Osteoblast (primary cell): ENCODE measurements at regions not wholly inside any gene's neighbourhood (a gene's known extent, or its start where the extent isn't known, plus 50 kb on each side); places are given as distances from the start of the nearest gene placed in this dataset.
A peak's percentile ranks its signal among the peaks of the same experiment; 100 is the strongest.

Source experiments
- DNase-seq: peaks from one replicate; pipeline ENCODE4 v3.0.0; 2011; ENCODE audit warnings: low spot score, mixed read lengths; ENCODE audit not compliant: insufficient read length; ENCODE audit errors: missing footprints
- H2AFZ ChIP-seq: 2 replicates; pipeline ENCODE4 v1.6.0; 2011; ENCODE audit warnings: mild to moderate bottlenecking, low read length
- H3K27ac ChIP-seq: 2 replicates; pipeline ENCODE4 v1.5.1; 2011; ENCODE audit warnings: mild to moderate bottlenecking, low read depth, low read length, moderate library complexity
- H3K27me3 ChIP-seq: 2 replicates; pipeline ENCODE4 v1.6.0; 2012; ENCODE audit warnings: mild to moderate bottlenecking, control low read depth, inconsistent platforms, low read length, moderate library complexity; ENCODE audit not compliant: insufficient read depth
- H3K36me3 ChIP-seq: 2 replicates; pipeline ENCODE4 v1.5.1; 2011; ENCODE audit warnings: mild to moderate bottlenecking, low read length, control low read depth, moderate library complexity; ENCODE audit not compliant: insufficient read depth
- H3K4me1 ChIP-seq: 2 replicates; pipeline ENCODE4 v1.5.1; 2011; ENCODE audit warnings: mild to moderate bottlenecking, low read length, control low read depth, moderate library complexity; ENCODE audit not compliant: insufficient read depth
- H3K4me2 ChIP-seq: 2 replicates; pipeline ENCODE4 v1.6.0; 2011; ENCODE audit warnings: mild to moderate bottlenecking, low read length; ENCODE audit not compliant: insufficient read depth
- H3K4me3 ChIP-seq: fragments of 200-600 bp; sonication (generic); 3 replicates; pipeline ENCODE4 v1.5.1; 2012; ENCODE audit warnings: mild to moderate bottlenecking, low read length, inconsistent platforms; ENCODE audit not compliant: insufficient read depth
- H3K79me2 ChIP-seq: 2 replicates; pipeline ENCODE4 v1.6.0; 2012; ENCODE audit warnings: mild to moderate bottlenecking, low read length, control low read depth, inconsistent platforms; ENCODE audit not compliant: insufficient read depth
- H3K9me3 ChIP-seq: 2 replicates; pipeline ENCODE4 v1.5.1; 2011; ENCODE audit warnings: low read depth, low read length, control low read depth
- H4K20me1 ChIP-seq: 2 replicates; pipeline ENCODE4 v1.6.0; 2012; ENCODE audit warnings: mild to moderate bottlenecking, low read length, control low read depth; ENCODE audit not compliant: insufficient read depth
- TF ChIP-seq, protein P1 (sequence below): IDR thresholded peaks from 2 replicates; pipeline ENCODE4 v1.5.1; 2011; ENCODE audit warnings: mild to moderate bottlenecking, low read depth, low read length, moderate library complexity; ENCODE audit errors: extremely low read depth

DNA sequence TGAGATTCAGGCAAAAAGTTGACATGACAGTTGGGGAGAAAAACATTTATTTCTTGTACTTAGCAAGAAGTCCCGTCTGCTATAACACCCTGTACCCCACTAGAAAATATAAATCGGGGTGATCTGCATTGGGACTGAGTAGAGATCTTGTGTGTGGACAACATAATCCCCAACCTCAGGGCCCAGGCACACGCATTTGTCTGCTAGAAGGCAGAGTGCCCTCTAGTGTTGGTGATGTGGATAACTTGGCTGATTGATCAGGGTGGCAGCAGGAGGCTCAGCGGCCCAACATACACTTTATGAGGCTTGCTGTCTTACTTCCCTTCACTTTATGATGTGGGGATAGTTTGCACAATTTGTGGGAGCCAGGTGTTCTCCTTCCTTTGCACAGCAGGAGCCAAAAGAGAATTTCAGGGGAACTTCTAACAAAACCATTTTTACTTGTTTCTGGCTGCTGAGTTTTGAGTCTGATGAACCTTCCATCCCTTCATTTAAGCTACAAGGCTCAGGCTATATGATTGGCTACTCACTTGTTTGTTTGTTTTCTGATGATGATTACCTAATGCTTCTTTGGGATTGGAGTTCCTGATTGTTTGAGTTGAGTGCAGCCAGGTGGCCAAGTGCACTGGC is 263.2 kb downstream of the DMAC1 start:
- H2AFZ ChIP-seq = no peak overlapping the region
- DNase-seq = peak; percentile 22
- TF ChIP-seq, protein P1, sequence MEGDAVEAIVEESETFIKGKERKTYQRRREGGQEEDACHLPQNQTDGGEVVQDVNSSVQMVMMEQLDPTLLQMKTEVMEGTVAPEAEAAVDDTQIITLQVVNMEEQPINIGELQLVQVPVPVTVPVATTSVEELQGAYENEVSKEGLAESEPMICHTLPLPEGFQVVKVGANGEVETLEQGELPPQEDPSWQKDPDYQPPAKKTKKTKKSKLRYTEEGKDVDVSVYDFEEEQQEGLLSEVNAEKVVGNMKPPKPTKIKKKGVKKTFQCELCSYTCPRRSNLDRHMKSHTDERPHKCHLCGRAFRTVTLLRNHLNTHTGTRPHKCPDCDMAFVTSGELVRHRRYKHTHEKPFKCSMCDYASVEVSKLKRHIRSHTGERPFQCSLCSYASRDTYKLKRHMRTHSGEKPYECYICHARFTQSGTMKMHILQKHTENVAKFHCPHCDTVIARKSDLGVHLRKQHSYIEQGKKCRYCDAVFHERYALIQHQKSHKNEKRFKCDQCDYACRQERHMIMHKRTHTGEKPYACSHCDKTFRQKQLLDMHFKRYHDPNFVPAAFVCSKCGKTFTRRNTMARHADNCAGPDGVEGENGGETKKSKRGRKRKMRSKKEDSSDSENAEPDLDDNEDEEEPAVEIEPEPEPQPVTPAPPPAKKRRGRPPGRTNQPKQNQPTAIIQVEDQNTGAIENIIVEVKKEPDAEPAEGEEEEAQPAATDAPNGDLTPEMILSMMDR = peak; percentile 70

DNA sequence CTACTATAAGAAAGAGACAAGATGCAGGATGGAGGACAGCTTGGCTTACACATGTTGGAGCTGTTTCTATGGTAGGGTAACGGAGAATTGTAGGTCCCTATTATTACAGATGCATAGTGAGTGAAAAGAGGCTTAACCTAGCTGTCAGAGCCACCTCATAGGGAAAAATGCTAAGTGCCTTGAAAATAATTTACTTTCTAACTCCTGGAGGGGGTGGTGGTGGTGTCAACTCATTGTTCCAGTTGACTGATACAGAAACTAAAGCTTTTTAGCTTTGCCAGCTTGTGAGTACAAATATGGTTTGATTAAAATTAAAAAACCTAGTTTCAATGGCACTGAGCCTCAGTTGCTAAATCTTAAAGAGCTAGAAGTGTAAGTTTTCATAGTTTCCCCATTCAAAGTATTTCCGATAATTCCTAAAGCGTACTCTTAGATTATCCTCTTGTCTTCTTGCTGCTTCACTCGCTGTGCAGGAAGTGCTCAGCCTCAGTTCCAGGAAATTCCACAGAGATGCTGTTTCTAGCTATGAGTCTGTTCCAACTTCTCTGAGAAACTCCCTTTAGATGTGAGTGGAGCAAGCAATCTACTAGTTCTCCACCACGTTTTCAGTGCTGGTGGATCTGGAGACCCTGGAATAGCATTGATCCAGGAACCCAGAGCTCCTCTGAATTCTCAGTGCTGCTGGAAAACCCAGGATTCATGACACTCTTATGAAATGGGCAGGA is 265.2 kb downstream of the DMAC1 start:
- TF ChIP-seq, protein P1 = no peak
- Histone ChIP-seq H3K4me3 (no peak overlapping the region), H4K20me1 (no peaks in the 10 kb centered on the region)

More for the DNA sequence above, 263.2 kb downstream of the DMAC1 start:
- Histone ChIP-seq H3K4me2 (no peak overlapping the region), H3K79me2 (no peaks in the 10 kb centered on the region), H3K4me1 (no peaks in the 10 kb centered on the region), H3K4me3 (no peak overlapping the region), H3K27ac (no peak overlapping the region), H3K36me3 (no peaks in the 10 kb centered on the region), H4K20me1 (no peaks in the 10 kb centered on the region), H3K9me3 (no peaks in the 10 kb centered on the region), H3K27me3 (no peaks in the 10 kb centered on the region)

DNA sequence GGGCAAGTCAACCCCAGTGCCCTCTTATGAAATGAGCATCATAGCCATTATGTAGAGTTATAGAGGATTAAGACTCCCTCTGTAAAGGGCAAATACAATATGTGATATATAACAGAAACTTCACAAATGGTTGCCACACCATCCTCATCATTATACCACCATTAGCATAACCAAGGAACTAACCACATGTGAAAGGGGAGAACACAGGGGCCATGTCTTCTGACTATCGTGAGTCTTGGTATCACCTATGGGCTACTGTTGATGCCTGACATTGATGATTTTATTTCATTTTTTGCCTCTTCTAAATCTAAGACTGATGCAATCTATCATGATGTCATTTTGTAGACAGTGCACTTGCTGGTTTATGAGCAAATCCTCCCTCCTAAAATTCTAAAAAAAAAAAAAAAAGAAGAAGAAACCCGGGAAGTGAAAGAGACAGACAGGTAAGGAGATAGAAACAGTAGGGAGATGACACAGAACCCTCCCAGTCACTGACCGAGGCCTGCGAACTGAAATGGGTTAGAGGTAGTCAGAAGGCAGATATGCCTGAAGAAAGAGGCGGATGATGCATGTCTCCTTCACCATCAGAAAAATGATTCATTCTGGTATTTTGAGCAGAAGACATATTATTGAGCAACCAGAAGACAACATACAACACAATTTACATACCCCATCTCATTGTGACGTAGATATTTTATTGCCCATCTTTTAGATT is 266.0 kb downstream of the DMAC1 start:
- no peaks in the 10 kb centered on the region for H3K27me3 ChIP-seq
- DNase-seq = no peak
- TF ChIP-seq, protein P1 = no peak
- H3K9me3 ChIP-seq = no peaks in the 10 kb centered on the region
- H3K79me2 ChIP-seq = no peaks in the 10 kb centered on the region
- no peaks in the 10 kb centered on the region for H3K36me3 ChIP-seq
- H3K27ac ChIP-seq = no peak overlapping the region
- no peak overlapping the region for H3K4me3 ChIP-seq
- H4K20me1 ChIP-seq = no peaks in the 10 kb centered on the region
- no peak overlapping the region for H3K4me2 ChIP-seq
- H3K4me1 ChIP-seq = no peaks in the 10 kb centered on the region
- no peak overlapping the region for H2AFZ ChIP-seq

More for the DNA sequence above, 265.2 kb downstream of the DMAC1 start:
- Histone ChIP-seq H3K27me3 (no peaks in the 10 kb centered on the region), H2AFZ (no peak overlapping the region), H3K9me3 (no peaks in the 10 kb centered on the region), H3K79me2 (no peaks in the 10 kb centered on the region), H3K36me3 (no peaks in the 10 kb centered on the region), H3K4me2 (no peak overlapping the region), H3K27ac (no peak overlapping the region), H3K4me1 (no peaks in the 10 kb centered on the region)
- DNase-seq = no peak
